Small intestine (tissue), 7 donors: ENCODE measurements at regions not wholly inside any gene's neighbourhood (a gene's known extent, or its start where the extent isn't known, plus 50 kb on each side); places are given as distances from the start of the nearest gene placed in this dataset.
A peak's percentile ranks its signal among the peaks of the same experiment; 100 is the strongest.

ENCODE experiments used
- DNase-seq, 2 donors: peaks; one replicate each; pipeline versions ENCODE4 v3.0.0 to v3.0.0-alpha.2; 2013
- FAIRE-seq: peaks from 2 replicates; lab custom pipeline; 2012; peaks lifted over from hg19 to GRCh38; lab: Jason Lieb, UNC
- H3K27ac ChIP-seq, 3 donors: one replicate each; pipeline ENCODE4 v1.5.1; 2013; ENCODE audit warnings: low read length in 2 of 3, mild to moderate bottlenecking in 2 of 3, control low read depth in 1 of 3, inconsistent platforms in 1 of 3, low read depth in 1 of 3, moderate library complexity in 1 of 3
- H3K27me3 ChIP-seq, 3 donors: one replicate each; pipeline ENCODE4 v1.6.1; 2013; ENCODE audit warnings: low read length in 3 of 3, inconsistent platforms in 1 of 3; ENCODE audit not compliant: control insufficient read depth in 3 of 3, insufficient read depth in 3 of 3
- H3K36me3 ChIP-seq, 3 donors: one replicate each; pipeline ENCODE4 v1.6.1; 2013; ENCODE audit warnings: low read length in 3 of 3, inconsistent platforms in 1 of 3, low read depth in 1 of 3, mild to moderate bottlenecking in 1 of 3, moderate library complexity in 1 of 3; ENCODE audit not compliant: control insufficient read depth in 3 of 3, insufficient read depth in 2 of 3
- H3K4me1 ChIP-seq, 3 donors: one replicate each; pipeline ENCODE4 v1.6.1; 2013; ENCODE audit warnings: low read length in 2 of 3, inconsistent platforms in 1 of 3, low read depth in 1 of 3, mild to moderate bottlenecking in 1 of 3, moderate library complexity in 1 of 3; ENCODE audit not compliant: control insufficient read depth in 3 of 3, insufficient read depth in 2 of 3
- H3K4me3 ChIP-seq, 3 donors: one replicate each; pipeline ENCODE4 v1.5.1; 2013; ENCODE audit warnings: low read length in 3 of 3, control low read depth in 1 of 3, inconsistent platforms in 1 of 3, low read depth in 1 of 3, mild to moderate bottlenecking in 1 of 3, moderate library complexity in 1 of 3
- H3K9me3 ChIP-seq, 2 donors: one replicate each; pipeline ENCODE4 v1.6.1; 2013; ENCODE audit warnings: low read depth in 1 of 2, low read length in 1 of 2; ENCODE audit not compliant: control insufficient read depth in 2 of 2, insufficient read depth in 1 of 2
- WGBS, 3 donors: extraction: QIAGEN DNeasy Blood & Tissue Kit; methylation state at CpG; one replicate each; pipeline ENCODE4 v1.1.7; 2013; 5-methylcytosine and 5-hydroxymethylcytosine counted together
- donor health status: healthy with polysubstance abuse.
- donor health status: control.
- donor health status: control.
- donor health status: Bipolar disorder and iron deficiency.
- donor health status: healthy.

DNA sequence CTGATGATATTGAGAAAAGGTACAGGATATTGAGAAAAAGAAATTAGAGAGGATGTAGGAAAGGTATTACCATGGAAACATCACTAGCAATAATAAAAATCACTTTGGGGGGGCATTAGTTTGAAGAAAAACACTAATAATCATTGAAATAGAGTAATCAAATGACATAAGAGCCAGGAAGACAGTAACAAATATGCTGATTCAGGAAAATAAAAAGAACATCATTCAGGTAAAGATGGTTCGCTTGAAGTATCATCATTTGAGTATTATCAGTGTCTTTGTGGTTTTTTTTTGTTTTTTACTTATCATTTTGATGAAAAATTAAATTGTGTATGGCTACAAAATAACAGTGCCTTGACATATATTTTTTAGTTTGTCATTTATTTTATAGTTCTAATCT is 164.5 kb downstream of the IFI44 start:
- no peak for FAIRE-seq

DNA sequence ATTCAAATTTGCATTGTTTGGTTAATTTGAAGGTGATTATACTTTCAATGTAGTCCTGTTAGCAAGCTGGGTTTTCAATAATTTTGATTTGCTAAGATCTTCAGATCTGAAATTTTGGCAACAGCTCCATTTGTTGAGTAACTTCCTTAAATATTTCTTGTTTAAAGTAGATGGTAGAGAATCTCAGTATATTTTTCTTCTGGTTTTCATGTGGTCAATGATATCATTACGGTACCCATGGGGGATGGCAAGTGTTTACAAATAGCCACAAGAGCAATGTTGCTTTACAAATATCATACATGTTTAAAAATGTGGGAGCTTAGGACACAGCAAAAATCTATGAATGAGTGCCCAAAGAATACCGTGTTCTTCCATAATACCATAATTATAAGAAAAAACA is 175.9 kb downstream of the IFI44 start:
- WGBS, 3 donors, result 73 to 92% (median 90%) methylated on average over 2 of the region's 2 CpGs

More for the DNA sequence above, 164.5 kb downstream of the IFI44 start:
- no peak for DNase-seq
- WGBS, 3 donors, result 78 to 84% (median 83%) methylated on average over 1 of the region's 1 CpG
- H3K4me3 ChIP-seq, result no peak overlapping the region
- H3K27me3 ChIP-seq, result no peaks in the 10 kb centered on the region
- H3K4me1 ChIP-seq, result no peaks in the 10 kb centered on the region
- no peak overlapping the region for H3K27ac ChIP-seq
- H3K9me3 ChIP-seq, result no peaks in the 10 kb centered on the region
- H3K36me3 ChIP-seq, result no peaks in the 10 kb centered on the region

DNA sequence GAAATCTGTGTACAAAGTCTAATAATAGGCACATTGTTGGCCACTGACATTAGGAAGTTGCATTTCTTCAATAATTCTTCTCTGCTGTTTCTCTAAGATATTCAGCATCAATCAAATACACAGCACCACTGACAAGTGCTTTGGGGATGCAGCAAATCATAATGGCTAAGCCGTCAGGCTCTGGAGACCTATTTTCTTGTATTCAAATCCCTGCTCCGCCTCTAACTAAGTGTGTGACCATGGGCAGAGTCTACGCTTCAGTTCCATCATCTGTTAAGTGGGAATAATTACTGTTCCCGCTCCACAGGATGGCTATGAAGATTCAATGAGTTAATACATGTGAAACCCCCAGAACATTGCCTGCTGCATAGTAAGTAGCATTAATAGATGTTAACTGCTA is 176.9 kb downstream of the ADGRL4 start:
- no peak for FAIRE-seq
- 83 to 88% (median 85%) methylated on average over 4 of the region's 4 CpGs for WGBS, 3 donors
- no peak for DNase-seq
- Histone ChIP-seq H3K9me3 (no peaks in the 10 kb centered on the region), H3K27me3 (no peaks in the 10 kb centered on the region), H3K4me1 (no peaks in the 10 kb centered on the region), H3K4me3 (no peak overlapping the region), H3K27ac (no peak overlapping the region), H3K36me3 (no peaks in the 10 kb centered on the region)

More for the DNA sequence above, 175.9 kb downstream of the IFI44 start:
- Histone ChIP-seq H3K4me3 (no peak overlapping the region), H3K9me3 (no peaks in the 10 kb centered on the region), H3K27me3 (no peaks in the 10 kb centered on the region), H3K27ac (no peak overlapping the region), H3K36me3 (no peaks in the 10 kb centered on the region), H3K4me1 (no peaks in the 10 kb centered on the region)
- DNase-seq (no peak), FAIRE-seq (no peak)

DNA sequence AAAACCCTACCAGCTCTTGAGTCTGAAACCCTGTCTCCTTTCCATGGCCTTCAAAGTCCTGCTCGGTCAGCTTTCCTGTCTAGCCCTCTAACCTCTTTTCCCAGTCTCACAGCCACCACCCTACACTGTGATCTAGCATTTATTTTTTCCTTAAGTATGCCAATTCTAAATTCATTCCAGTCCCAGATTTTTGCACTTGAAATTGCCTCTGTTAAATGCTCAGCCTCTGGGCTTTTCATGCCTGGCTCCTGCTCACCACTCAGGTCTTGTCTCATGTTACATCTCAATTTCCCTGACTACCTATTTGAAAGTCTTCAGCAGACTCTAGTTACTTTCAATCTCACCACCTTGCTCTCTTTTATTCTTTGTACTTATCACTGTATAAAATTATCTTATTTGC is 176.2 kb downstream of the ADGRL4 start:
- no peaks in the 10 kb centered on the region for H3K36me3 ChIP-seq
- no peak for DNase-seq
- WGBS, 3 donors, result 8 to 90% (median 17%) methylated on average over 1 of the region's 1 CpG
- H3K4me1 ChIP-seq, result no peaks in the 10 kb centered on the region
- no peak overlapping the region for H3K4me3 ChIP-seq
- no peaks in the 10 kb centered on the region for H3K27me3 ChIP-seq
- no peaks in the 10 kb centered on the region for H3K9me3 ChIP-seq
- H3K27ac ChIP-seq, result no peak overlapping the region
- FAIRE-seq, result no peak

DNA sequence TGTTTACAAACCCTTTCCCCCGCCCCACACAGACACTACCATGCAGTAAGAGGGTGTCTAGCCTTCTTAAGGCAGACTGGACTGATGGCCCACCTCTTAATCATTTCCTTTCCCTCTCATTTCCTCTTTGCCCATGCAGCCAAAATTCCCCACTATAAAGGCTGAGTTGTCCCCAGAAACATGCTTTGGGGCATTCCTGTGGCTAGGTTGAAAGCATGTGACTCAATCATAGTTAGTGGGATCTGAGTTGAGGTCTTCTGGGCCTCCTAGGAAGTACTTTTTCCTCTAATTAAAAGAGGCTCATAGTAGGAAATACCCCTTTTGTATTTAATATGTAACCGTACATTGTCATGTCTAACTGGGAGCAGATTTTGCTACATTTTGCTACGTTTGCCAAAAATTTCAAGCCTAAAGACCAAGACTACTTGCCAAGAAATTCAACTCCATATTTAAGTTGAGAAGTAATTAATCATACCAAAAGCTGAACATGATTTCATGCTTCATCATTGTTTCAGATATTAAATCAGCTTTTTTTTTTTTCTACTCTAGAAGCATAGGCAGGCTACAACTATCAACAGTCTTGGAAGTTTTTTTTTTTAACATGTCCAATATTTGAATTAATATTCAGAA is 174.7 kb downstream of the ADGRL4 start:
- FAIRE-seq, result no peak
- Histone ChIP-seq H3K4me1 (no peaks in the 10 kb centered on the region), H3K27ac (no peak overlapping the region), H3K27me3 (no peaks in the 10 kb centered on the region), H3K9me3 (no peaks in the 10 kb centered on the region), H3K4me3 (no peak overlapping the region), H3K36me3 (no peaks in the 10 kb centered on the region)
- no peak for DNase-seq
- 67 to 82% (median 79%) methylated on average over 3 of the region's 3 CpGs for WGBS, 3 donors

DNA sequence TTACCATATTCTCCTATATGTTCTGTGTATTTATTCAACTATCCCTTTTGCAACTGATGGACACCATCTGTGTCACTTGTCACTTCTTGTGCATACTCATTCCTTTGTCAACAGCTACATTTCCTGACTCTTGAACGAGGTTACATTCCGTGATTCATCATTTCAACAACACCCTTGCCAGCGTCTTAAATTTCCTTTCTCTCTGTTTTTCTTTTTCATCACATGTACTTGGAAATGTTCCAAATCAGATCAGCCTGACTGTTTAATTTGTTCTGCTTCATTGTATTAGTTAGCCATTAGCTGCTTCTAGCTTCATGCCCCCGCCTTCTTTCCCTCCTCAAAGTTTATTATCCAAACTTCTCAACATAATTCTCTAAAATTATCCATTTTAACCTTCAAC is 173.0 kb downstream of the ADGRL4 start:
- Histone ChIP-seq H3K27ac (no peak overlapping the region), H3K36me3 (no peaks in the 10 kb centered on the region), H3K4me1 (no peaks in the 10 kb centered on the region), H3K27me3 (no peaks in the 10 kb centered on the region), H3K9me3 (no peaks in the 10 kb centered on the region), H3K4me3 (no peak overlapping the region)
- DNase-seq, result no peak
- WGBS, 3 donors, result 44 to 66% (median 51%) methylated on average over 4 of the region's 4 CpGs
- no peak for FAIRE-seq

DNA sequence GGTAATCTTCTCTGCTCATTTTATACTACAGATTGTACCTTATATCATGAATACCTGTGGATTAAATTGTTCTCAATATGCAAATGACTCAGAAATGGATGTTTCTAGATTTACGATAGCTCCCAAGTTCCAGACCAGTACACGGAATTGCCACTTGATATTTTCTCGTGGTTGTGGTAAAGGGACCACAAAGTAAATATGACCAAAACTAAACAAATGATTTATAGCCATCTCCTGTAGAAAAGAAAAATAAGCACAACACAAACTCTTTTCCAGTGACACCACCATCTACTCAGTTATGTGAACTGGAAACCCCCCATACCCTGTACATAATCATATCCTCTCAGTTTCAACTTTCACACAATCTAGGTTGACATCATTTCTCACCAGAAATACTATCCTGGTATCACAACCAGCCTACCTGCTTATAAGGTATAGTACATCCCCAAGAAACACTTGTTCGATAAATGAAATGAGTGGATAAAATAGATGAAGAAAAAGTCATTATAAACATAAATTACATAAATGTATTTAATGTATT is 172.3 kb downstream of the ADGRL4 start:
- H3K36me3 ChIP-seq, result no peaks in the 10 kb centered on the region
- DNase-seq (no peak), FAIRE-seq (no peak)
- no peak overlapping the region for H3K27ac ChIP-seq
- no peaks in the 10 kb centered on the region for H3K9me3 ChIP-seq
- no peaks in the 10 kb centered on the region for H3K27me3 ChIP-seq
- no peak overlapping the region for H3K4me3 ChIP-seq
- 72 to 88% (median 82%) methylated on average over 4 of the region's 4 CpGs for WGBS, 3 donors
- no peaks in the 10 kb centered on the region for H3K4me1 ChIP-seq

DNA sequence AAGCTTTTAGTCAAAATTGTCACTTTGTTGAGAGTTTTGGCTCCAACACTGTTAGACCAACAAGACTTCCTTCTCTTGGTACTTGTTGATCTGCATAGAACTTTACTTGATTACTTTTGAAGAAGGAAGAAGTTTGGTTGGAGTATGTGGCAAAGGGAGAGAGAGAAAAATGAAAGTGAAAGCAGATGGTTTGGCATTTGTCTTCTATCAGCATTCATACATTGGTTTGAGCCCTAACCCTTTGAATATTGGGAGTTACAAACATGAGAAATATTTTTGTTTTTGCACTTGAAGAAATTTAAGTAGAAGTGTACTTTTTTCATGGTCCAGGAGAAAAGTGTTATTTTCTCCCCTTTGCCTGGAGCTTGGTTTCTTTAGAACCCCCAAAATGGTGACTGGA is 169.8 kb downstream of the ADGRL4 start:
- H3K27ac ChIP-seq, result no peak overlapping the region
- H3K9me3 ChIP-seq, result no peaks in the 10 kb centered on the region
- no peaks in the 10 kb centered on the region for H3K27me3 ChIP-seq
- no peak overlapping the region for H3K4me3 ChIP-seq
- no peaks in the 10 kb centered on the region for H3K4me1 ChIP-seq
- H3K36me3 ChIP-seq, result no peaks in the 10 kb centered on the region
- peak in 1 of 2 donors; percentile 5 for DNase-seq
- FAIRE-seq, result no peak
